Testis (tissue), 2 donors: ENCODE measurements at regions not wholly inside any gene's neighbourhood (a gene's known extent, or its start where the extent isn't known, plus 50 kb on each side); places are given as distances from the start of the nearest gene placed in this dataset.

Experiments used
- POLR2A ChIP-seq: fragments of 450-650 bp; IDR thresholded peaks from one replicate; pipeline ENCODE4 v1.6.1; 2017; ENCODE audit warnings: antibody characterized with exemption, mild to moderate bottlenecking, moderate library complexity
- TF ChIP-seq, protein P1 (sequence below), 3 experiments: fragments of 450-650 bp in 2 of 3; fragments of 200-600 bp in 1 of 3; sonication (generic) in 1 of 3; IDR thresholded peaks; one replicate each; pipeline ENCODE4 v1.5.1; 2016 to 2019; ENCODE audit warnings: antibody characterized with exemption in 3 of 3, mild to moderate bottlenecking in 2 of 3, moderate library complexity in 1 of 3

DNA sequence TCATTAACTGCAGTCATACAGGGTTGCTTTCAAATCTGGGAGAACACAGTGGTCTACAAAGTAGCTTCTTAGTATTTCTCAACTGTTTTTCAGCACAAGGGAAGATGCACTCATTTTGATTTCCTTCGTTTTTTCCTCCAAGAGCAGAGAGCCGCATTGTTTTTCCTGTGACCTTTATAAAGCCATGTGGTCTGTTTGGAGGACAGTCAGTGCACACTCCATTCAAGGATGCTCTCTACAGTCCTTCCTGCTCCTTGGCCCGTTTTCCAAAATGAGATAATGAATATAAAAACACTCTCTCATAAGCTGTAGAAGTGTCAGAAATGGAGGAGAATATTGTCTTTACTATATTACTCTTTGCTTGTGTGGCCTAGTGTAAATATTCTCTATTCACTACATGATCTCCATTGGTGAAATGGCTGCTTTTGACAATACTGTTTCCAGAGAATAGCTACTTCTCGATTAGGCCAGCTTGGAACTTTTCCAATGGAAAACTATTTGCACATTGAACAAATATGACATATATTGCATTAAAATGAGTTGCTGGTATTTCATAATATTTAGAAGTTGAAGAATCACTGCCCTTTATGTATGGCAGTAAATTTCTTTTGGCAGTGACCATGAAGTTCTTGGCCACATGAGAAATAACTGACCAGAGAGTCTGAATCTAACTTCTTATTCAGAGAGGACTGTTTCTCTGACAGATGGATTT lies 393.1 kb upstream of the RGS6 start:
- TF ChIP-seq, protein P1, sequence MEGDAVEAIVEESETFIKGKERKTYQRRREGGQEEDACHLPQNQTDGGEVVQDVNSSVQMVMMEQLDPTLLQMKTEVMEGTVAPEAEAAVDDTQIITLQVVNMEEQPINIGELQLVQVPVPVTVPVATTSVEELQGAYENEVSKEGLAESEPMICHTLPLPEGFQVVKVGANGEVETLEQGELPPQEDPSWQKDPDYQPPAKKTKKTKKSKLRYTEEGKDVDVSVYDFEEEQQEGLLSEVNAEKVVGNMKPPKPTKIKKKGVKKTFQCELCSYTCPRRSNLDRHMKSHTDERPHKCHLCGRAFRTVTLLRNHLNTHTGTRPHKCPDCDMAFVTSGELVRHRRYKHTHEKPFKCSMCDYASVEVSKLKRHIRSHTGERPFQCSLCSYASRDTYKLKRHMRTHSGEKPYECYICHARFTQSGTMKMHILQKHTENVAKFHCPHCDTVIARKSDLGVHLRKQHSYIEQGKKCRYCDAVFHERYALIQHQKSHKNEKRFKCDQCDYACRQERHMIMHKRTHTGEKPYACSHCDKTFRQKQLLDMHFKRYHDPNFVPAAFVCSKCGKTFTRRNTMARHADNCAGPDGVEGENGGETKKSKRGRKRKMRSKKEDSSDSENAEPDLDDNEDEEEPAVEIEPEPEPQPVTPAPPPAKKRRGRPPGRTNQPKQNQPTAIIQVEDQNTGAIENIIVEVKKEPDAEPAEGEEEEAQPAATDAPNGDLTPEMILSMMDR (IDR thresholded peaks at IDR 0.05), result no peak
- TF ChIP-seq POLR2A, result no peak
